HG03457 (cell line): ENCODE measurements at regions not wholly inside any gene's neighbourhood (a gene's known extent, or its start where the extent isn't known, plus 50 kb on each side); places are given as distances from the start of the nearest gene placed in this dataset.
"Not testable (repeated sequence)": the region's sequence is repeated elsewhere in the genome, so short reads cannot be mapped to it uniquely, and the experiment has no call there.

Experiments used
- ATAC-seq: cut with Tn5 transposase; IDR thresholded peaks from one replicate; pipeline ENCODE4 v1.9.1; 2021; ENCODE audit warnings: moderate number of reproducible peaks; ENCODE audit not compliant: unreplicated experiment

GRCh38 chr14:61602003-61602732, 93.1 kb upstream of the HIF1A start:
- no peak for ATAC-seq

- no peak for ATAC-seq
These were observed 92.6 kb upstream of the HIF1A start for GRCh38 chr14:61602733-61603077.

GRCh38 chr14:61603736-61604135, 91.6 kb upstream of the HIF1A start:
- ATAC-seq, result no peak

GRCh38 chr14:61607570-61608244, 87.6 kb upstream of the HIF1A start:
- ATAC-seq, result no peak

- ATAC-seq, result no peak
These were observed 86.8 kb upstream of the HIF1A start for GRCh38 chr14:61608245-61609165.

- ATAC-seq, result no peak
These were observed 86.0 kb upstream of the HIF1A start for GRCh38 chr14:61609191-61609843.

- ATAC-seq, result no peak
These were observed 85.4 kb upstream of the HIF1A start for GRCh38 chr14:61609884-61610283.

GRCh38 chr14:61610900-61611299, 84.4 kb upstream of the HIF1A start:
- ATAC-seq, result no peak

GRCh38 chr14:61611880-61612630, 83.3 kb upstream of the HIF1A start:
- ATAC-seq, result no peak

GRCh38 chr14:61613006-61613405, 82.3 kb upstream of the HIF1A start:
- ATAC-seq, result not testable (repeated sequence)

GRCh38 chr14:61614693-61615092, 80.6 kb upstream of the HIF1A start:
- ATAC-seq, result no peak

GRCh38 chr14:61615743-61616523, 79.4 kb upstream of the HIF1A start:
- ATAC-seq, result no peak

- no peak for ATAC-seq
These were observed 78.7 kb upstream of the HIF1A start for GRCh38 chr14:61616524-61617185.

- ATAC-seq, result no peak
These were observed 76.9 kb upstream of the HIF1A start for GRCh38 chr14:61618448-61618847.

- ATAC-seq, result no peak
These were observed 75.8 kb upstream of the HIF1A start for GRCh38 chr14:61619494-61619893.

GRCh38 chr14:61620130-61620946, 75.0 kb upstream of the HIF1A start:
- ATAC-seq, result peak; percentile 58

GRCh38 chr14:61621444-61621843, 73.9 kb upstream of the HIF1A start:
- no peak for ATAC-seq

- no peak for ATAC-seq
These were observed 73.3 kb upstream of the HIF1A start for GRCh38 chr14:61622051-61622450.
